ENCODE measurements at regions not wholly inside any gene's neighbourhood (a gene's known extent, or its start where the extent isn't known, plus 50 kb on each side); places are given as distances from the start of the nearest gene placed in this dataset.

DNA sequence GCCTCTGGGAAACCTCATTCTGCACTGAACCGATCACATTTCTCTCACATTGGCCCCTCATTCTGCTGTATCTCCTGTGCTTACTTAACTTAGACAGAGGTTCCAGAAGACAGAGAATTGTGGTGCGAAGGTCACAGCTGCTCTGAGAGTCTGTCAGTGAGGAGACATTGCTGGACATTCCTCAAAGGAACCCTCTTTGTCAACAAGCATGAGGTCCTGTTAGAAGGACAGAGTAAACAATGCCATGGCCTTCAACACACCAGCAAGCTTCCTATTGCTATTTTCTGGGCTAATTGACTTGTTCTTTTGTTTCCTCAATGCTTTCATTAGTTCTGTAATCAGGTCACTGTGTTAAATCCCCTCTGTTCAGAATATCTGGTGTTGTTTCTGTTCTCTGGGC, 109.3 kb upstream of the FZD8 start:
- DNase-seq = no peak
- Histone ChIP-seq H3K27me3 (replicated peaks; ENCODE audit: control insufficient read depth, insufficient read depth, low read length, poor library complexity, severe bottlenecking) (no peaks in the 10 kb centered on the region), H3K27ac (ENCODE audit: insufficient read depth, low read length, poor library complexity, severe bottlenecking) (no peak overlapping the region), H3K4me1 (ENCODE audit: control insufficient read depth, insufficient read depth, low read length, poor library complexity, severe bottlenecking) (no peaks in the 10 kb centered on the region), H3K9me3 (ENCODE audit: control insufficient read depth, low read length) (no peaks in the 10 kb centered on the region), H3K4me3 (ENCODE audit: insufficient read depth, low read depth, low read length, poor library complexity, severe bottlenecking) (no peak overlapping the region), H3K36me3 (ENCODE audit: control insufficient read depth, insufficient read depth, low read length) (no peaks in the 10 kb centered on the region)

DNA sequence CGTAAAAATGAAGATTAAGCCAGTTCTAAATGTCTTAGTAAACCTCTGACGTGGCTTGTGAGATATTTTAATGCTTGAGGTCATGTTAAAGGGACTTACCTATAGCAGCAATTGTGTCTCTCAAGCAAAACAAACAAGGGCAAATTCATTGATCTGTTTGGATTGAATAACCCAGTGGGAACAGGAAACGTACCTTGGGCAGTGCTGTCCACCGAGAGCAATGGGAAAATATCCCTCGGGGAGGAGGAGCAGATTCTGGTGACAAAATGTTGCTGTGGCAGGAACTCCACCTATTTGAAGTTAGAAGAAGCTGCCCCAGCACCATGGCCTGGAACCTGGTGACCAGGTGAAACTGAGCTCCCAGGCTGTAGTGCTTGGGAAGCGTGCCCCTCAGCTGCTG, 107.1 kb upstream of the FZD8 start:
- DNase-seq = no peak
- Histone ChIP-seq H3K4me3 (ENCODE audit: insufficient read depth, low read depth, low read length, poor library complexity, severe bottlenecking) (no peak overlapping the region), H3K27me3 (replicated peaks; ENCODE audit: control insufficient read depth, insufficient read depth, low read length, poor library complexity, severe bottlenecking) (no peaks in the 10 kb centered on the region), H3K9me3 (ENCODE audit: control insufficient read depth, low read length) (no peaks in the 10 kb centered on the region), H3K27ac (ENCODE audit: insufficient read depth, low read length, poor library complexity, severe bottlenecking) (no peak overlapping the region), H3K36me3 (ENCODE audit: control insufficient read depth, insufficient read depth, low read length) (no peaks in the 10 kb centered on the region), H3K4me1 (ENCODE audit: control insufficient read depth, insufficient read depth, low read length, poor library complexity, severe bottlenecking) (no peaks in the 10 kb centered on the region)

- H3K4me3 ChIP-seq (ENCODE audit: insufficient read depth, low read depth, low read length, poor library complexity, severe bottlenecking) = no peak overlapping the region
- H3K27ac ChIP-seq (ENCODE audit: insufficient read depth, low read length, poor library complexity, severe bottlenecking) = no peak overlapping the region
- H3K4me1 ChIP-seq (ENCODE audit: control insufficient read depth, insufficient read depth, low read length, poor library complexity, severe bottlenecking) = no peaks in the 10 kb centered on the region
- H3K36me3 ChIP-seq (ENCODE audit: control insufficient read depth, insufficient read depth, low read length) = no peaks in the 10 kb centered on the region
- no peaks in the 10 kb centered on the region for H3K9me3 ChIP-seq (ENCODE audit: control insufficient read depth, low read length)
- no peak for DNase-seq
- no peaks in the 10 kb centered on the region for H3K27me3 ChIP-seq (replicated peaks; ENCODE audit: control insufficient read depth, insufficient read depth, low read length, poor library complexity, severe bottlenecking)
These were observed 103.7 kb upstream of the FZD8 start for GRCh38 chr10:35745617-35746403.

DNA sequence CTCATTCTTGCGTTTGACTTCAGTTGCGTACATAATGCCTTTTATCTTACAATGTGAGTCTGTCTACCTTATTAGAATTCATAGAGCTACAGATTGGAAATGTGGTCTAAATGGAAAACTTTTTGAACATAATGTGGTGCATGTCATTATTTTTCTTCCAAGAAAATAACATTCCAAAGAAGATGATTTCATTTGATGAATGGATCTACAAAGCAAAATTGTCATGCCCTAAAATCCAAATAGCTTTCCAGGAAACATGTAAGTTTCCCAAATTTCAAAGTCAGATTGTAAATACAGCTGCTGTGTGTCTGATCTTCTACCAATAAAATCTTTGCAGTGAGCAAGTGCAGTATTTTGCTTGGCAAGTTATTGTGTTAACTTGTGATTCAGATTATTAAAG, 101.8 kb upstream of the FZD8 start:
- no peak overlapping the region for H3K4me3 ChIP-seq (ENCODE audit: insufficient read depth, low read depth, low read length, poor library complexity, severe bottlenecking)
- no peak for DNase-seq

DNA sequence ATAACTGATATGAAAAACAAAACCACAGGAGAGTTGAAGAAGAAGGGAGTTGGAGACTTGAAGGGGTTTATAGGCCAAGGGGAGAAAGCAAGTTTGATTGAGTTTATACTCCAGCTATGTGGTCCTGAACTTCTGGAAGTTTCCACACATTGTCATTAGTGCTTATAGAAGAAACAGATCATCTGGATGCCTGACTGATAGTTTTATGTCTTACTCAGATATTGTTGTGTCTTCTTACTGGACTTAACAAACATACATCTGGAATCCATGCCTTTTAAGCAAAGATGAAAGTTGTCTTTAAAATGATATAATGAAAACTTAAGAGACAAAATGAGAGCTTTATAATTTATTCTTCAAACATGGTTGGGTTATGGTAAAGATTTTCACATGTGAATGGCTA, 101.3 kb upstream of the FZD8 start:
- DNase-seq = no peak
- no peak overlapping the region for H3K4me3 ChIP-seq (ENCODE audit: insufficient read depth, low read depth, low read length, poor library complexity, severe bottlenecking)
- H3K27ac ChIP-seq (ENCODE audit: insufficient read depth, low read length, poor library complexity, severe bottlenecking) = no peak overlapping the region
- no peaks in the 10 kb centered on the region for H3K4me1 ChIP-seq (ENCODE audit: control insufficient read depth, insufficient read depth, low read length, poor library complexity, severe bottlenecking)
- H3K27me3 ChIP-seq (replicated peaks; ENCODE audit: control insufficient read depth, insufficient read depth, low read length, poor library complexity, severe bottlenecking) = no peaks in the 10 kb centered on the region
- no peaks in the 10 kb centered on the region for H3K9me3 ChIP-seq (ENCODE audit: control insufficient read depth, low read length)
- H3K36me3 ChIP-seq (ENCODE audit: control insufficient read depth, insufficient read depth, low read length) = no peaks in the 10 kb centered on the region

More for the DNA sequence above, 101.8 kb upstream of the FZD8 start:
- H3K4me1 ChIP-seq (ENCODE audit: control insufficient read depth, insufficient read depth, low read length, poor library complexity, severe bottlenecking) = no peaks in the 10 kb centered on the region
- no peak overlapping the region for H3K27ac ChIP-seq (ENCODE audit: insufficient read depth, low read length, poor library complexity, severe bottlenecking)
- H3K27me3 ChIP-seq (replicated peaks; ENCODE audit: control insufficient read depth, insufficient read depth, low read length, poor library complexity, severe bottlenecking) = no peaks in the 10 kb centered on the region
- no peaks in the 10 kb centered on the region for H3K36me3 ChIP-seq (ENCODE audit: control insufficient read depth, insufficient read depth, low read length)
- H3K9me3 ChIP-seq (ENCODE audit: control insufficient read depth, low read length) = no peaks in the 10 kb centered on the region

DNA sequence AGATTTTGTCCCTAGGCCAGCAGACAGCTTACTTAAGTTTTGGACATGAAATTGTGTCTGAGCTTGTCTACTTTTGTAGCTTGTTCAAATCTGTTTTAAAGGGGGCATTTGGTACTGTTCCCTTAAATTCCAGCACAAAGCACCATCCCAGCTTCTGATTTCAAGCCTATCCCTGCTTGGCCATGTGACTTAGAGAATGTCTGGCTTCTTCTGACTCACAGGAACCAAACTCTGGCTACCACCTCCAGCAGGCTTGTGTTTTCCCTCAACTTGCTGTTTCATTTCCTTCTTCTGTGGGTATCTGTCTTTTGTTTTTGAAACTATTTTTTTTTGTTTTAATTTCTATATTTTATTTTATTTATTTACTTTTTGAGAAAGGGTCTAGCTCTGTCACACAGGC, 97.9 kb upstream of the FZD8 start:
- DNase-seq = no peak
- no peak overlapping the region for H3K27ac ChIP-seq (ENCODE audit: insufficient read depth, low read length, poor library complexity, severe bottlenecking)
- H3K27me3 ChIP-seq (replicated peaks; ENCODE audit: control insufficient read depth, insufficient read depth, low read length, poor library complexity, severe bottlenecking) = no peaks in the 10 kb centered on the region
- no peaks in the 10 kb centered on the region for H3K36me3 ChIP-seq (ENCODE audit: control insufficient read depth, insufficient read depth, low read length)
- H3K9me3 ChIP-seq (ENCODE audit: control insufficient read depth, low read length) = no peaks in the 10 kb centered on the region
- H3K4me1 ChIP-seq (ENCODE audit: control insufficient read depth, insufficient read depth, low read length, poor library complexity, severe bottlenecking) = no peaks in the 10 kb centered on the region
- no peak overlapping the region for H3K4me3 ChIP-seq (ENCODE audit: insufficient read depth, low read depth, low read length, poor library complexity, severe bottlenecking)

- Histone ChIP-seq H3K4me1 (ENCODE audit: control insufficient read depth, insufficient read depth, low read length, poor library complexity, severe bottlenecking) (no peaks in the 10 kb centered on the region), H3K4me3 (ENCODE audit: insufficient read depth, low read depth, low read length, poor library complexity, severe bottlenecking) (no peak overlapping the region), H3K9me3 (ENCODE audit: control insufficient read depth, low read length) (no peaks in the 10 kb centered on the region), H3K27me3 (replicated peaks; ENCODE audit: control insufficient read depth, insufficient read depth, low read length, poor library complexity, severe bottlenecking) (no peaks in the 10 kb centered on the region), H3K27ac (ENCODE audit: insufficient read depth, low read length, poor library complexity, severe bottlenecking) (no peak overlapping the region), H3K36me3 (ENCODE audit: control insufficient read depth, insufficient read depth, low read length) (no peaks in the 10 kb centered on the region)
- no peak for DNase-seq
These were observed 93.3 kb upstream of the FZD8 start for GRCh38 chr10:35735412-35735811.

DNA sequence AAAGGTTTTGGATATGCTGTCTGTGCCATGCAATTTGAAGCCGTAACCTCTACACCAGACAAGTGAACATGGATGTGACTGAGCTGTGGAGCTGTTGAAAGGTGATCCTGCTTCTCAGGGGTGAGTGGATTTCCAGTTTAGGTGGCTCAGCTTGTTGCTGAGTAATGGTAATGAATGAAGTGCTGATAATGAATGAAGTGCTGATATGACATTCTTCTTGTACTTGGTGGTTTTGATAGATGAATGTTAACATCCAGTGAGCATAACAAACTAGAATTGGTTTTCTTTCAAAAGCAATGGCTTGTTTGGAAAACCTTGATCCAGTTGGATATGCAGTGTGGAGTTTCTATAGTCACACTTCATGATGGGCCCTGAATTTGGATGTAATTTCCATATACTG, 89.7 kb upstream of the FZD8 start:
- Histone ChIP-seq H3K36me3 (ENCODE audit: control insufficient read depth, insufficient read depth, low read length) (no peaks in the 10 kb centered on the region), H3K9me3 (ENCODE audit: control insufficient read depth, low read length) (no peaks in the 10 kb centered on the region), H3K27ac (ENCODE audit: insufficient read depth, low read length, poor library complexity, severe bottlenecking) (no peak overlapping the region), H3K4me3 (ENCODE audit: insufficient read depth, low read depth, low read length, poor library complexity, severe bottlenecking) (no peak overlapping the region), H3K27me3 (replicated peaks; ENCODE audit: control insufficient read depth, insufficient read depth, low read length, poor library complexity, severe bottlenecking) (no peaks in the 10 kb centered on the region), H3K4me1 (ENCODE audit: control insufficient read depth, insufficient read depth, low read length, poor library complexity, severe bottlenecking) (no peaks in the 10 kb centered on the region)
- no peak for DNase-seq

GRCh38 chr10:35728341-35728740, 86.2 kb upstream of the FZD8 start:
- no peak overlapping the region for H3K27ac ChIP-seq (ENCODE audit: insufficient read depth, low read length, poor library complexity, severe bottlenecking)
- DNase-seq = no peak
- no peaks in the 10 kb centered on the region for H3K36me3 ChIP-seq (ENCODE audit: control insufficient read depth, insufficient read depth, low read length)
- no peaks in the 10 kb centered on the region for H3K27me3 ChIP-seq (replicated peaks; ENCODE audit: control insufficient read depth, insufficient read depth, low read length, poor library complexity, severe bottlenecking)
- H3K4me1 ChIP-seq (ENCODE audit: control insufficient read depth, insufficient read depth, low read length, poor library complexity, severe bottlenecking) = no peaks in the 10 kb centered on the region
- H3K4me3 ChIP-seq (ENCODE audit: insufficient read depth, low read depth, low read length, poor library complexity, severe bottlenecking) = no peak overlapping the region
- no peaks in the 10 kb centered on the region for H3K9me3 ChIP-seq (ENCODE audit: control insufficient read depth, low read length)

DNA sequence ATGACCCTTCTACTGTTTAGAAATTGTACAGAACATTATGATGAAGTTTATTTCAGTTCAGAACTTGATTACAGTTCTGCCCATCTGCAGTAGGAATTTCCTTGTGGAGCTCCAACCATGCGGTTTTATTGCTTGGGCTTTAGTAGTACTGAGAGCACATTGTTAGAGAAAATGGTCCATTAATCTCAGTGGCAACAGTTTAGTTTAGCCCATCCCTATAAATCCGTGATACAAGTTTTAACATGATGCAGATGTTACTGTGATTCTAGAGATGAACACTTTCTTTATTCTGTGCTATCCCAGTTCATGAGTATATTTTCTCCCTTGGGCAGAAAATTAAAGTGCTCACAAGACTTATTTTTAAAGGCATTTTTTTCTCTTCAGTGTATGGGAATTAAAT, 84.8 kb upstream of the FZD8 start:
- Histone ChIP-seq H3K4me3 (ENCODE audit: insufficient read depth, low read depth, low read length, poor library complexity, severe bottlenecking) (no peak overlapping the region), H3K4me1 (ENCODE audit: control insufficient read depth, insufficient read depth, low read length, poor library complexity, severe bottlenecking) (no peaks in the 10 kb centered on the region), H3K27me3 (replicated peaks; ENCODE audit: control insufficient read depth, insufficient read depth, low read length, poor library complexity, severe bottlenecking) (no peaks in the 10 kb centered on the region), H3K27ac (ENCODE audit: insufficient read depth, low read length, poor library complexity, severe bottlenecking) (no peak overlapping the region), H3K9me3 (ENCODE audit: control insufficient read depth, low read length) (no peaks in the 10 kb centered on the region), H3K36me3 (ENCODE audit: control insufficient read depth, insufficient read depth, low read length) (no peaks in the 10 kb centered on the region)
- DNase-seq = no peak

Data from effector memory CD4-positive, alpha-beta T cell (primary cell).